ENCODE measurements at regions not wholly inside any gene's neighbourhood (a gene's known extent, or its start where the extent isn't known, plus 50 kb on each side); places are given as distances from the start of the nearest gene placed in this dataset.

- BruUV-seq (replicated peaks) = no TSS peak
- in situ Hi-C loops (cut with HindIII; ENCODE audit: extremely low pct_ligation_motif_present, low pct_unique_long_range_greater_than_20kb) = no loop called here
- FAIRE-seq = no peak
These were observed 273.9 kb downstream of the PHF14 start for GRCh38 chr7:11247545-11247944.

More at GRCh38 chr7:11247545-11247944, 273.9 kb downstream of the PHF14 start:
- no peaks in the 10 kb centered on the region for H3K79me2 ChIP-seq (ENCODE audit: insufficient read depth, low read length)
- DNase-seq (ENCODE audit: low spot score) (no peak), ATAC-seq (no peak)
- H3K9ac ChIP-seq (ENCODE audit: insufficient read depth, low read depth, low read length) = no peak overlapping the region
- H3K27ac ChIP-seq (ENCODE audit: extremely low read length, insufficient read depth, low read length) = no peak overlapping the region
- no peak for TF ChIP-seq ZNF235 (CRISPR knock-in tag; IDR thresholded peaks at IDR 0.05; ENCODE audit: borderline replicate concordance)
- no peak for TF ChIP-seq ZNF275 (CRISPR knock-in tag; IDR thresholded peaks at IDR 0.05; ENCODE audit: borderline replicate concordance)
- TF ChIP-seq, protein P1, sequence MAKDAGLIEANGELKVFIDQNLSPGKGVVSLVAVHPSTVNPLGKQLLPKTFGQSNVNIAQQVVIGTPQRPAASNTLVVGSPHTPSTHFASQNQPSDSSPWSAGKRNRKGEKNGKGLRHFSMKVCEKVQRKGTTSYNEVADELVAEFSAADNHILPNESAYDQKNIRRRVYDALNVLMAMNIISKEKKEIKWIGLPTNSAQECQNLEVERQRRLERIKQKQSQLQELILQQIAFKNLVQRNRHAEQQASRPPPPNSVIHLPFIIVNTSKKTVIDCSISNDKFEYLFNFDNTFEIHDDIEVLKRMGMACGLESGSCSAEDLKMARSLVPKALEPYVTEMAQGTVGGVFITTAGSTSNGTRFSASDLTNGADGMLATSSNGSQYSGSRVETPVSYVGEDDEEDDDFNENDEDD (CRISPR knock-in tag; IDR thresholded peaks at IDR 0.05; ENCODE audit: borderline replicate concordance) = no peak
- TF ChIP-seq ZNF781 (CRISPR knock-in tag; IDR thresholded peaks at IDR 0.05; ENCODE audit: borderline replicate concordance, not compliant biosample characterization) = no peak
- no peak for TF ChIP-seq ZNF460 (CRISPR knock-in tag; IDR thresholded peaks at IDR 0.05; ENCODE audit: borderline replicate concordance)
- TF ChIP-seq JARID2 (CRISPR knock-in tag; IDR thresholded peaks at IDR 0.05; ENCODE audit: insufficient replicate concordance) = no peak
- TF ChIP-seq, protein P2, sequence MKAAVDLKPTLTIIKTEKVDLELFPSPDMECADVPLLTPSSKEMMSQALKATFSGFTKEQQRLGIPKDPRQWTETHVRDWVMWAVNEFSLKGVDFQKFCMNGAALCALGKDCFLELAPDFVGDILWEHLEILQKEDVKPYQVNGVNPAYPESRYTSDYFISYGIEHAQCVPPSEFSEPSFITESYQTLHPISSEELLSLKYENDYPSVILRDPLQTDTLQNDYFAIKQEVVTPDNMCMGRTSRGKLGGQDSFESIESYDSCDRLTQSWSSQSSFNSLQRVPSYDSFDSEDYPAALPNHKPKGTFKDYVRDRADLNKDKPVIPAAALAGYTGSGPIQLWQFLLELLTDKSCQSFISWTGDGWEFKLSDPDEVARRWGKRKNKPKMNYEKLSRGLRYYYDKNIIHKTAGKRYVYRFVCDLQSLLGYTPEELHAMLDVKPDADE (CRISPR knock-in tag; IDR thresholded peaks at IDR 0.05) = no peak
- no peak for TF ChIP-seq ZNF775 (CRISPR knock-in tag; IDR thresholded peaks at IDR 0.05; ENCODE audit: borderline replicate concordance)
- TF ChIP-seq ZSCAN22 (CRISPR knock-in tag; IDR thresholded peaks at IDR 0.05) = no peak
- no peak for TF ChIP-seq ASH2L (IDR thresholded peaks at IDR 0.05; ENCODE audit: insufficient read length, low read depth, low read length)
- TF ChIP-seq, protein P3, sequence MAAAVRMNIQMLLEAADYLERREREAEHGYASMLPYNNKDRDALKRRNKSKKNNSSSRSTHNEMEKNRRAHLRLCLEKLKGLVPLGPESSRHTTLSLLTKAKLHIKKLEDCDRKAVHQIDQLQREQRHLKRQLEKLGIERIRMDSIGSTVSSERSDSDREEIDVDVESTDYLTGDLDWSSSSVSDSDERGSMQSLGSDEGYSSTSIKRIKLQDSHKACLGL (CRISPR knock-in tag; IDR thresholded peaks at IDR 0.05) = no peak
- TF ChIP-seq, protein P4, sequence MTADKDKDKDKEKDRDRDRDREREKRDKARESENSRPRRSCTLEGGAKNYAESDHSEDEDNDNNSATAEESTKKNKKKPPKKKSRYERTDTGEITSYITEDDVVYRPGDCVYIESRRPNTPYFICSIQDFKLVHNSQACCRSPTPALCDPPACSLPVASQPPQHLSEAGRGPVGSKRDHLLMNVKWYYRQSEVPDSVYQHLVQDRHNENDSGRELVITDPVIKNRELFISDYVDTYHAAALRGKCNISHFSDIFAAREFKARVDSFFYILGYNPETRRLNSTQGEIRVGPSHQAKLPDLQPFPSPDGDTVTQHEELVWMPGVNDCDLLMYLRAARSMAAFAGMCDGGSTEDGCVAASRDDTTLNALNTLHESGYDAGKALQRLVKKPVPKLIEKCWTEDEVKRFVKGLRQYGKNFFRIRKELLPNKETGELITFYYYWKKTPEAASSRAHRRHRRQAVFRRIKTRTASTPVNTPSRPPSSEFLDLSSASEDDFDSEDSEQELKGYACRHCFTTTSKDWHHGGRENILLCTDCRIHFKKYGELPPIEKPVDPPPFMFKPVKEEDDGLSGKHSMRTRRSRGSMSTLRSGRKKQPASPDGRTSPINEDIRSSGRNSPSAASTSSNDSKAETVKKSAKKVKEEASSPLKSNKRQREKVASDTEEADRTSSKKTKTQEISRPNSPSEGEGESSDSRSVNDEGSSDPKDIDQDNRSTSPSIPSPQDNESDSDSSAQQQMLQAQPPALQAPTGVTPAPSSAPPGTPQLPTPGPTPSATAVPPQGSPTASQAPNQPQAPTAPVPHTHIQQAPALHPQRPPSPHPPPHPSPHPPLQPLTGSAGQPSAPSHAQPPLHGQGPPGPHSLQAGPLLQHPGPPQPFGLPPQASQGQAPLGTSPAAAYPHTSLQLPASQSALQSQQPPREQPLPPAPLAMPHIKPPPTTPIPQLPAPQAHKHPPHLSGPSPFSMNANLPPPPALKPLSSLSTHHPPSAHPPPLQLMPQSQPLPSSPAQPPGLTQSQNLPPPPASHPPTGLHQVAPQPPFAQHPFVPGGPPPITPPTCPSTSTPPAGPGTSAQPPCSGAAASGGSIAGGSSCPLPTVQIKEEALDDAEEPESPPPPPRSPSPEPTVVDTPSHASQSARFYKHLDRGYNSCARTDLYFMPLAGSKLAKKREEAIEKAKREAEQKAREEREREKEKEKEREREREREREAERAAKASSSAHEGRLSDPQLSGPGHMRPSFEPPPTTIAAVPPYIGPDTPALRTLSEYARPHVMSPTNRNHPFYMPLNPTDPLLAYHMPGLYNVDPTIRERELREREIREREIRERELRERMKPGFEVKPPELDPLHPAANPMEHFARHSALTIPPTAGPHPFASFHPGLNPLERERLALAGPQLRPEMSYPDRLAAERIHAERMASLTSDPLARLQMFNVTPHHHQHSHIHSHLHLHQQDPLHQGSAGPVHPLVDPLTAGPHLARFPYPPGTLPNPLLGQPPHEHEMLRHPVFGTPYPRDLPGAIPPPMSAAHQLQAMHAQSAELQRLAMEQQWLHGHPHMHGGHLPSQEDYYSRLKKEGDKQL (CRISPR knock-in tag; IDR thresholded peaks at IDR 0.05; ENCODE audit: low read depth) = no peak
- no peak for TF ChIP-seq ZNF234 (CRISPR knock-in tag; conservative IDR thresholded peaks at IDR 0.05)
- no peak for TF ChIP-seq ZNF619 (CRISPR knock-in tag; IDR thresholded peaks at IDR 0.05)
- TF ChIP-seq NONO (IDR thresholded peaks at IDR 0.05) = no peak
- TF ChIP-seq NONO (CRISPR knock-in tag; conservative IDR thresholded peaks at IDR 0.05) = no peak
- H2AFZ ChIP-seq (ENCODE audit: low read length) = no peak overlapping the region
- CTCF ChIA-PET (ENCODE audit: low intra/inter-chr PET ratio, low total read pairs) = no interaction called here
- no peak overlapping the region for H3K4me3 ChIP-seq (replicated peaks in 1 of 3; ENCODE audit: insufficient read depth in 1 of 3, low read depth in 2 of 3, low read length in 3 of 3)
- H3K4me2 ChIP-seq (ENCODE audit: low read depth, low read length) = no peak overlapping the region
- POLR2A ChIA-PET = no interaction called here
- WGBS (ENCODE audit: low lambda C conversion rate) = 3% methylated on average over 1 of the region's 1 CpG
- no peaks in the 10 kb centered on the region for H3K9me3 ChIP-seq (ENCODE audit: low read length)
- peaks cover under 1% of the 10 kb centered on the region; the same call in 1 of the 2 replicates for H3K4me1 ChIP-seq (ENCODE audit: insufficient read depth, low read length)
- H3K36me3 ChIP-seq (replicated peaks in 1 of 2; ENCODE audit: control insufficient read depth in 1 of 2, insufficient read depth in 2 of 2, low read length in 2 of 2) = no peaks in the 10 kb centered on the region
- intact Hi-C loops (cut with micrococcal nuclease; ENCODE audit: unreplicated experiment) = no loop called here
- no peaks in the 10 kb centered on the region for H4K20me1 ChIP-seq (ENCODE audit: insufficient read depth, low read length)
- no peaks in the 10 kb centered on the region; a peak in 2 of 5 replicates for H3K27me3 ChIP-seq (ENCODE audit: control insufficient read depth in 1 of 2, insufficient read depth in 2 of 2, low read length in 2 of 2)

All from HepG2 (cell line).